Liver (tissue), 8 donors: ENCODE measurements at regions not wholly inside any gene's neighbourhood (a gene's known extent, or its start where the extent isn't known, plus 50 kb on each side); places are given as distances from the start of the nearest gene placed in this dataset.

ENCODE experiments used
- DNase-seq: peaks from one replicate; pipeline ENCODE4 v3.0.0-alpha.2; 2017; ENCODE audit warnings: low spot score
- H3K27ac ChIP-seq, 2 donors: one replicate each; pipeline ENCODE4 v1.7.0; 2013; ENCODE audit warnings: inconsistent platforms in 2 of 2, low read length in 2 of 2, control low read depth in 1 of 2, low read depth in 1 of 2, mild to moderate bottlenecking in 1 of 2
- H3K27me3 ChIP-seq, 4 donors: one replicate each; pipeline versions ENCODE4 v1.6.1 to v1.7.0; 2013; ENCODE audit warnings: low read length in 3 of 4, inconsistent platforms in 1 of 4, mild to moderate bottlenecking in 1 of 4, moderate library complexity in 1 of 4; ENCODE audit not compliant: control insufficient read depth in 4 of 4, insufficient read depth in 4 of 4
- H3K36me3 ChIP-seq, 4 donors: one replicate each; pipeline versions ENCODE4 v1.6.1 to v1.7.0; 2013; ENCODE audit warnings: low read length in 3 of 4, mild to moderate bottlenecking in 3 of 4, low read depth in 1 of 4, moderate library complexity in 1 of 4; ENCODE audit not compliant: control insufficient read depth in 4 of 4, insufficient read depth in 3 of 4
- H3K4me1 ChIP-seq, 4 donors: one replicate each; pipeline versions ENCODE4 v1.6.1 to v1.7.0; 2013; ENCODE audit warnings: low read length in 3 of 4, mild to moderate bottlenecking in 3 of 4, moderate library complexity in 1 of 4; ENCODE audit not compliant: control insufficient read depth in 4 of 4, insufficient read depth in 4 of 4
- H3K4me3 ChIP-seq, 3 donors: one replicate each; pipeline versions ENCODE4 v1.6.1 to v1.7.0; 2013; ENCODE audit warnings: low read length in 3 of 3, control low read depth in 1 of 3, low read depth in 1 of 3, mild to moderate bottlenecking in 1 of 3
- H3K9ac ChIP-seq, 2 donors: one replicate each; pipeline ENCODE4 v1.7.0; 2013; ENCODE audit warnings: low read length in 2 of 2, mild to moderate bottlenecking in 2 of 2, moderate library complexity in 2 of 2, control low read depth in 1 of 2, low read depth in 1 of 2
- H3K9me3 ChIP-seq, 4 donors: one replicate each; pipeline versions ENCODE4 v1.6.1 to v1.7.0; 2013; ENCODE audit warnings: low read length in 3 of 4; ENCODE audit not compliant: control insufficient read depth in 4 of 4
- ATF3 ChIP-seq: IDR thresholded peaks from 2 replicates; pipeline ENCODE4 v1.6.1; 2016; ENCODE audit warnings: antibody characterized with exemption
- CTCF ChIP-seq: fragments of 150-350 bp; IDR thresholded peaks from 2 replicates; pipeline ENCODE4 v1.5.1; 2017; ENCODE audit warnings: improper control_type of control experiment, low read depth, low read length; ENCODE audit not compliant: missing input control
- EGR1 ChIP-seq, 2 donors: IDR thresholded peaks; 2 replicates each; pipeline ENCODE4 v1.6.1; 2016 to 2018; ENCODE audit warnings: antibody characterized with exemption in 2 of 2, low read depth in 2 of 2
- FOXA1 ChIP-seq: IDR thresholded peaks from 2 replicates; pipeline ENCODE4 v1.6.1; 2016; ENCODE audit warnings: antibody characterized with exemption
- FOXA2 ChIP-seq: IDR thresholded peaks from 2 replicates; pipeline ENCODE4 v1.6.1; 2016; ENCODE audit warnings: antibody characterized with exemption
- GABPA ChIP-seq, 2 donors: IDR thresholded peaks in 1 of 2; conservative IDR thresholded peaks in 1 of 2; 2 replicates each; pipeline ENCODE4 v1.6.1; 2016; ENCODE audit warnings: antibody characterized with exemption in 2 of 2, mild to moderate bottlenecking in 1 of 2, moderate library complexity in 1 of 2
- HNF4A ChIP-seq, 2 donors: conservative IDR thresholded peaks; 2 replicates each; pipeline ENCODE4 v1.6.1; 2016; ENCODE audit warnings: antibody characterized with exemption in 2 of 2, mild to moderate bottlenecking in 2 of 2
- HNF4G ChIP-seq: IDR thresholded peaks from 2 replicates; pipeline ENCODE4 v1.6.1; 2016; ENCODE audit warnings: antibody characterized with exemption
- JUND ChIP-seq, 2 donors: IDR thresholded peaks; 2 replicates each; pipeline ENCODE4 v1.6.1; 2016; ENCODE audit warnings: antibody characterized with exemption in 2 of 2
- MAX ChIP-seq: IDR thresholded peaks from 2 replicates; pipeline ENCODE4 v1.6.1; 2016; ENCODE audit warnings: antibody characterized with exemption
- NR2F2 ChIP-seq: IDR thresholded peaks from 2 replicates; pipeline ENCODE4 v1.6.1; 2016; ENCODE audit warnings: antibody characterized with exemption
- RAD21 ChIP-seq, 2 donors: IDR thresholded peaks; 2 replicates each; pipeline ENCODE4 v1.6.1; 2016; ENCODE audit warnings: antibody characterized with exemption in 2 of 2, mild to moderate bottlenecking in 2 of 2
- RXRA ChIP-seq, 2 donors: IDR thresholded peaks; 2 replicates each; pipeline ENCODE4 v1.6.1; 2017 to 2018; ENCODE audit warnings: antibody characterized with exemption in 2 of 2, mild to moderate bottlenecking in 1 of 2
- SP1 ChIP-seq: IDR thresholded peaks from 2 replicates; pipeline ENCODE4 v1.6.1; 2018; ENCODE audit warnings: antibody characterized with exemption, mild to moderate bottlenecking
- YY1 ChIP-seq: IDR thresholded peaks from 2 replicates; pipeline ENCODE4 v1.6.1; 2016; ENCODE audit warnings: antibody characterized with exemption, mild to moderate bottlenecking
- ZBTB33 ChIP-seq: IDR thresholded peaks from 2 replicates; pipeline ENCODE4 v1.6.1; 2016; ENCODE audit warnings: antibody characterized with exemption
- WGBS: extraction: QIAGEN DNeasy Blood & Tissue Kit; methylation state at CpG from one replicate; pipeline ENCODE4 v1.1.7; 2013; 5-methylcytosine and 5-hydroxymethylcytosine counted together
- donor health status: healthy.
- donor health status: healthy.
- donor health status: healthy.
- donor health status: healthy.
- donor health status: healthy.

- TF ChIP-seq ZBTB33 = no peak
Observed at GRCh38 chr22:48630433-48630754, 1197.3 kb downstream of the BRD1 start (continued).

GRCh38 chr22:48629631-48630432 lies 1197.8 kb downstream of the BRD1 start:
- no peak overlapping the region for H3K27ac ChIP-seq
- H3K27me3 ChIP-seq = no peaks in the 10 kb centered on the region
- no peaks in the 10 kb centered on the region for H3K36me3 ChIP-seq
- WGBS = 86% methylated on average over 21 of the region's 21 CpGs
- H3K4me3 ChIP-seq = no peak overlapping the region
- no peaks in the 10 kb centered on the region for H3K4me1 ChIP-seq
- no peak for DNase-seq
- TF ChIP-seq RAD21 (IDR thresholded peaks at IDR 0.05) = no peak
- no peak for TF ChIP-seq GABPA (IDR thresholded peaks at IDR 0.05 in 1 of 2, conservative IDR thresholded peaks at IDR 0.05 in 1 of 2)
- no peak for TF ChIP-seq MAX
- TF ChIP-seq FOXA1 = no peak
- TF ChIP-seq JUND (IDR thresholded peaks at IDR 0.05) = no peak
- no peak for TF ChIP-seq ATF3
- no peak for TF ChIP-seq CTCF
- TF ChIP-seq NR2F2 = no peak
- TF ChIP-seq YY1 = no peak
- no peak for TF ChIP-seq FOXA2
- no peak for TF ChIP-seq HNF4G
- no peaks in the 10 kb centered on the region for H3K9me3 ChIP-seq
- no peak overlapping the region for H3K9ac ChIP-seq

- WGBS = 79% methylated on average over 23 of the region's 23 CpGs
- DNase-seq = no peak
- Histone ChIP-seq H3K27me3 (no peaks in the 10 kb centered on the region), H3K4me1 (no peaks in the 10 kb centered on the region), H3K9me3 (no peaks in the 10 kb centered on the region), H3K4me3 (no peak overlapping the region), H3K9ac (no peak overlapping the region), H3K27ac (no peak overlapping the region), H3K36me3 (no peaks in the 10 kb centered on the region)
- TF ChIP-seq EGR1 (IDR thresholded peaks at IDR 0.05; ENCODE audit: low read depth in 2 of 2) = no peak
- no peak for TF ChIP-seq NR2F2
- no peak for TF ChIP-seq SP1
- no peak for TF ChIP-seq CTCF
- no peak for TF ChIP-seq JUND (IDR thresholded peaks at IDR 0.05)
- TF ChIP-seq HNF4G = no peak
- TF ChIP-seq FOXA2 = no peak
- no peak for TF ChIP-seq HNF4A (conservative IDR thresholded peaks at IDR 0.05)
- TF ChIP-seq RXRA (IDR thresholded peaks at IDR 0.05) = no peak
Observed at GRCh38 chr22:48628891-48629543, 1198.7 kb downstream of the BRD1 start.
